ENCODE measurements at regions not wholly inside any gene's neighbourhood (a gene's known extent, or its start where the extent isn't known, plus 50 kb on each side); places are given as distances from the start of the nearest gene placed in this dataset.

DNA sequence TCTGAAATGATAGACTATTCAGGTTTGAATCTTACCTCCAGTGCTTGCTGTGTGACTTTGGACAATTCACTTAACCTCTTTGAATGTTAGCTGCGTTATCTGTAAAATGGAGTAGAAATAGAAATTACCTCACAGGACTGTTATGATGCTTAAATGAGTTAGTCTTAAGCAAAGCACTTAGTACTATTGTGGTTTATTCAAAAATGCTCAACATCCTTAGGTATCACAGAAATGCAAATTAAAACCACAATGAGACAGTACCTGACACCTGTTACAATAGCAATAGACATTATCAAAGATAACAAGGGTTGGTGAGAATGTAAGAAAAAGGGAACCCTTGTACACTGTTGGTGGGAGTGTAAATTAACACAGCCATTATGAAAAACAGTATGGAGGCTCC, 77.6 kb upstream of the FREM1 start (continued):
- TF ChIP-seq CEBPB (IDR thresholded peaks at IDR 0.05; ENCODE audit: low read depth, low read length) (no peak), TCF12 (IDR thresholded peaks at IDR 0.05; ENCODE audit: low read depth, low read length) (no peak), KDM1A (IDR thresholded peaks at IDR 0.05; ENCODE audit: borderline replicate concordance, low read length) (no peak), SUZ12 (IDR thresholded peaks at IDR 0.05; ENCODE audit: low read length) (no peak), FOSL1 (IDR thresholded peaks at IDR 0.05; ENCODE audit: insufficient read depth, low read depth, low read length) (no peak)
